HFF-Myc (cell line): ENCODE measurements at regions not wholly inside any gene's neighbourhood (a gene's known extent, or its start where the extent isn't known, plus 50 kb on each side); places are given as distances from the start of the nearest gene placed in this dataset.
"Not testable (repeated sequence)": the region's sequence is repeated elsewhere in the genome, so short reads cannot be mapped to it uniquely, and the experiment has no call there.

Experiments
- DNase-seq: peaks from one replicate; pipeline ENCODE4 v3.0.0-alpha.2; 2011; ENCODE audit warnings: low read depth; ENCODE audit errors: extremely low read depth
- H3K4me3 ChIP-seq: replicated peaks from 2 replicates; pipeline ENCODE4 v1.5.1; 2011; ENCODE audit warnings: low read depth, mild to moderate bottlenecking, control low read depth, low read length
- CTCF ChIP-seq: IDR thresholded peaks from 2 replicates; pipeline ENCODE4 v1.5.1; 2012; ENCODE audit warnings: mild to moderate bottlenecking, low read depth, low read length, control low read depth; ENCODE audit errors: missing control alignments

- TF ChIP-seq CTCF, result no peak
- DNase-seq, result no peak
- no peak overlapping the region for H3K4me3 ChIP-seq
Observed at GRCh38 chr1:117760069-117760468, 154.2 kb downstream of the TENT5C start.

- no peak for TF ChIP-seq CTCF
- no peak for DNase-seq
- no peak overlapping the region for H3K4me3 ChIP-seq
Observed at GRCh38 chr1:117760485-117760884, 154.6 kb downstream of the TENT5C start.

GRCh38 chr1:117767756-117768155 is 161.7 kb downstream of the GDAP2 start:
- DNase-seq, result not testable (repeated sequence)

GRCh38 chr1:117770981-117771531 is 158.4 kb downstream of the GDAP2 start:
- TF ChIP-seq CTCF, result no peak
- H3K4me3 ChIP-seq, result no peak overlapping the region
- DNase-seq, result no peak

More at GRCh38 chr1:117767756-117768155, 161.7 kb downstream of the GDAP2 start:
- not testable (repeated sequence) for H3K4me3 ChIP-seq

GRCh38 chr1:117779364-117779763 is 150.1 kb downstream of the GDAP2 start:
- no peak for DNase-seq
- H3K4me3 ChIP-seq, result no peak overlapping the region
- no peak for TF ChIP-seq CTCF

GRCh38 chr1:117780687-117781475 is 148.5 kb downstream of the GDAP2 start:
- no peak overlapping the region for H3K4me3 ChIP-seq
- DNase-seq, result peak; percentile 91
- TF ChIP-seq CTCF, result no peak

GRCh38 chr1:117782056-117782455 is 147.4 kb downstream of the GDAP2 start:
- no peak for DNase-seq
- no peak overlapping the region for H3K4me3 ChIP-seq
- no peak for TF ChIP-seq CTCF
